ENCODE measurements at regions not wholly inside any gene's neighbourhood (a gene's known extent, or its start where the extent isn't known, plus 50 kb on each side); places are given as distances from the start of the nearest gene placed in this dataset.

DNA sequence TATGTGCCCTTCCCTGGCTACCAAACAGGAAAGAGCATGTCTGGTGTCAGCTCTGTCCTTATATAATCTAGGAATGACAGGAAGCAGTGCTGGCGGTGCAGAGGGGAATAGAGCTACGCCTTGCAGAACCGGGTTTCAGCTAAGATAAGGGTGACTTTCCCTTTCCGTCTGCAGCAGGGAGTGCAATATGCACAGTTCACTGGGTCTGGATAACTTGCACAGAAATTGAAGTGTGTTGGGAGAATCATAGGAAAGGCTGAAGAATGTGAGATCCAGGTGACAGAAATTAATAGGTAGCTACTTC lies 90.0 kb upstream of the TSHZ3 start:
- no peak for TF ChIP-seq POLR2A (IDR thresholded peaks at IDR 0.05; ENCODE audit: low read depth, low read length)
- no peak for TF ChIP-seq POLR2AphosphoS5 (IDR thresholded peaks at IDR 0.05; ENCODE audit: low read depth, low read length)
- no peak for TF ChIP-seq TAF1 (IDR thresholded peaks at IDR 0.05; ENCODE audit: borderline replicate concordance, low read depth, low read length)

Measured in GM12892 (cell line).